ENCODE measurements at regions not wholly inside any gene's neighbourhood (a gene's known extent, or its start where the extent isn't known, plus 50 kb on each side); places are given as distances from the start of the nearest gene placed in this dataset.
"Not testable (repeated sequence)": the region's sequence is repeated elsewhere in the genome, so short reads cannot be mapped to it uniquely, and the experiment has no call there.

DNA sequence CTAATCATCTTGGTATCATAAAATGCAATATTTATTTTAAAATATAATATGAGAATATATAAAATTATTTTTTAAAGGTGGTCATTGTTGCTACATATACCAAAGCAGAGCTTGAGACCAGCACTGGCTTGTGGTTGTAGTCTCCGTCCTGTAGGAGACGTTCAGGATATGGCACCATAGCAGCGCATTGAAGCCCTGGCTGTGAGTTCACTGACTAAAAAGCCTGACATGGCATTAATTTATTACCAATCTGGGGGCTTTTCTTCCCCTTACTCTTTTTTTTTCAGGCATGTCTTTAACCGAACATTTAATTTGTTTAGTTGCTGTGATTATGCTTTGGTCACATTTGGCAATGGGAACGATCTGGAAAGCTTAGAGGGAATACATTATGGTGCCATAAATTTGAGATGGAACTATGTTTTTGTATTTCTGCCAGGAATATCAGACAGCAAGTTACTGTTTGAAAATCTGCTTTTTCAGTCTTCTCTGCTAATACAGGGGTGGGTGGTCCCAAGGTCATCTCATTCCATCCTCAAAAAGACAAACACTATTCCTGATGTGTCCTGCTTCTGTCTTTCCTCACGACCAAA, 108.5 kb downstream of the ZIC4 start:
- TF ChIP-seq EGR1 (IDR thresholded peaks at IDR 0.05; ENCODE audit: low read depth) = no peak
- TF ChIP-seq ZNF274 (IDR thresholded peaks at IDR 0.05; ENCODE audit: low read depth, low read length) = no peak
- no peak for TF ChIP-seq EZH2 (IDR thresholded peaks at IDR 0.05)
- TF ChIP-seq ZFX (IDR thresholded peaks at IDR 0.05) = no peak
- TF ChIP-seq, protein P1, sequence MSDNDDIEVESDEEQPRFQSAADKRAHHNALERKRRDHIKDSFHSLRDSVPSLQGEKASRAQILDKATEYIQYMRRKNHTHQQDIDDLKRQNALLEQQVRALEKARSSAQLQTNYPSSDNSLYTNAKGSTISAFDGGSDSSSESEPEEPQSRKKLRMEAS (IDR thresholded peaks at IDR 0.05) = no peak
- TF ChIP-seq RAD21 (IDR thresholded peaks at IDR 0.05; ENCODE audit: low read depth) = no peak
- no peak for TF ChIP-seq ELF1 (IDR thresholded peaks at IDR 0.05; ENCODE audit: borderline replicate concordance, low read depth)
- H4K20me1 ChIP-seq (ENCODE audit: insufficient read depth) = no peaks in the 10 kb centered on the region
- ChIA-PET RAD21 (ENCODE audit: low non-redundant PET in 1 of 2, low total read pairs in 2 of 2, uncharacterized antibody in 2 of 2, unreplicated experiment in 2 of 2) (no interaction called here), POLR2A (no interaction called here), CTCF (no interaction called here)
- H3K9ac ChIP-seq (ENCODE audit: low read length) = no peak overlapping the region
- no peaks in the 10 kb centered on the region for H3K27me3 ChIP-seq (ENCODE audit: insufficient read depth, low read length)
- H3K4me1 ChIP-seq (ENCODE audit: control insufficient read depth in 1 of 2, insufficient read depth in 2 of 2, low read length in 2 of 2) = no peaks in the 10 kb centered on the region
- H3K9me2 ChIP-seq (ENCODE audit: insufficient read depth) = no peaks in the 10 kb centered on the region
- ATAC-seq (no peak), DNase-seq (ENCODE audit: low read depth, low spot score) (no peak)
- H3K27ac ChIP-seq (ENCODE audit: low read depth, low read length) = no peak overlapping the region
- intact Hi-C loops (cut with micrococcal nuclease) = no loop called here
- H3K9me3 ChIP-seq (ENCODE audit: control insufficient read depth in 1 of 2, insufficient read depth in 1 of 2, low read depth in 1 of 2, low read length in 2 of 2) = no peaks in the 10 kb centered on the region
- no peaks in the 10 kb centered on the region for H3K36me3 ChIP-seq (ENCODE audit: control insufficient read depth in 1 of 2, insufficient read depth in 2 of 2, low read length in 2 of 2)
- no TSS peak for BruUV-seq (replicated peaks)
- H2AFZ ChIP-seq (ENCODE audit: low read depth, low read length, poor library complexity, severe bottlenecking) = no peak overlapping the region
- no peak overlapping the region for H3K4me3 ChIP-seq (replicated peaks in 1 of 2; ENCODE audit: low read depth in 1 of 2, low read length in 2 of 2)
- H3K79me2 ChIP-seq (ENCODE audit: insufficient read depth, low read length) = no peaks in the 10 kb centered on the region
- H3K4me2 ChIP-seq (ENCODE audit: low read length) = no peak overlapping the region

DNA sequence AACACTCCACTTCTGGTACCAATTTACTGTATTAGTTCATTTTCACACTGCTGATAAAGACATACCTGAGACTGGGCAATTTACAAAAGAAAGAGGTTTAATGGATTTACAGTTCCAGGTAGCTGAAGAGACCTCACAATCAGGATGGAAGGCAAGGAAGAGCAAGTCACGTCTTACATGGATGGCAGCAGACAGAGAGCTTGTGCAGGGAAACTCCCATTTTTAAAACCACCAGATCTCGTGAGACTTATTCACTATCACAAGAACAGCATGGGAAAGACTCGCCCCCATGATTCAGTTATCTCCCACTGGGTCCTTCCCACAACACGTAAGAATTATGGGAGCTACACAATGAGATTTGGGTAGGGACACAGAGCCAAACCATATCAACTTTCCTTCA, 119.0 kb downstream of the ZIC4 start:
- H3K9me3 ChIP-seq (ENCODE audit: control insufficient read depth in 1 of 2, insufficient read depth in 1 of 2, low read depth in 1 of 2, low read length in 2 of 2); H3K27me3 ChIP-seq (ENCODE audit: insufficient read depth, low read length); intact Hi-C loops (cut with micrococcal nuclease); H3K4me3 ChIP-seq (replicated peaks in 1 of 2; ENCODE audit: low read depth in 1 of 2, low read length in 2 of 2); CTCF ChIA-PET; ATAC-seq; H4K20me1 ChIP-seq (ENCODE audit: insufficient read depth); POLR2A ChIA-PET; H3K4me1 ChIP-seq (ENCODE audit: control insufficient read depth in 1 of 2, insufficient read depth in 2 of 2, low read length in 2 of 2); H3K9me2 ChIP-seq (ENCODE audit: insufficient read depth); H3K27ac ChIP-seq (ENCODE audit: low read depth, low read length); H3K36me3 ChIP-seq (ENCODE audit: control insufficient read depth in 1 of 2, insufficient read depth in 2 of 2, low read length in 2 of 2); BruUV-seq (replicated peaks); H3K4me2 ChIP-seq (ENCODE audit: low read length); H2AFZ ChIP-seq (ENCODE audit: low read depth, low read length, poor library complexity, severe bottlenecking); H3K9ac ChIP-seq (ENCODE audit: low read length); DNase-seq (ENCODE audit: low read depth, low spot score); H3K79me2 ChIP-seq (ENCODE audit: insufficient read depth, low read length): not testable (repeated sequence)
- RAD21 ChIA-PET (ENCODE audit: low non-redundant PET in 1 of 2, low total read pairs in 2 of 2, uncharacterized antibody in 2 of 2, unreplicated experiment in 2 of 2) = interaction anchor here in 1 of 2 experiments (0.6 kb wide), 1 partner anchor 74 kb away, joined by 4 read pairs; no protein-coding TSS in a partner anchor
